SKM-1 (cell line): ENCODE measurements at regions not wholly inside any gene's neighbourhood (a gene's known extent, or its start where the extent isn't known, plus 50 kb on each side); places are given as distances from the start of the nearest gene placed in this dataset.

Source experiments
- DNase-seq: peaks from one replicate; lab custom pipeline; 2025; ENCODE audit not compliant: unreplicated experiment; lab: John Stamatoyannopoulos, UW

DNA sequence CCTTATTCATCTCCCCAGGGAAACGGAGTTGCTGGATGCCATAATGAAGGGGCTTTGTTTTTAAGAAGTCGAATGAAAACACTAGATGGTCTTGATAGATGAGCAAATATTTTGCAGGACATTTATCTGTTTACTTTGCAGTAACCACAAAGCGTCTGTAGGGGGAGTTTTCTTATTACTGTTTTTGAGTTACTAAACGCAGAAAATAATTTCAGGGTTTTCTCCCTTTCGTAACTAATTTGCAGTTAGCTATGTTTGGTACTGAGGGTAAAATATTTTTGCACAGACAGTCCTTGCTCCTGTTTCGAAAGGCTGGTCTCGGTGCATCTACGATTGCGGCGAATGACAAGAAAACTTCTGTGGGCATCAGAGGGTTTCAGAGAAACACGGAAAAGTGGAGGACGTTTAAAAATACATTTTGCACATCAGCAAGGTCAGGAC, 505.6 kb upstream of the MKI67 start:
- peak; percentile 3 for DNase-seq

DNA sequence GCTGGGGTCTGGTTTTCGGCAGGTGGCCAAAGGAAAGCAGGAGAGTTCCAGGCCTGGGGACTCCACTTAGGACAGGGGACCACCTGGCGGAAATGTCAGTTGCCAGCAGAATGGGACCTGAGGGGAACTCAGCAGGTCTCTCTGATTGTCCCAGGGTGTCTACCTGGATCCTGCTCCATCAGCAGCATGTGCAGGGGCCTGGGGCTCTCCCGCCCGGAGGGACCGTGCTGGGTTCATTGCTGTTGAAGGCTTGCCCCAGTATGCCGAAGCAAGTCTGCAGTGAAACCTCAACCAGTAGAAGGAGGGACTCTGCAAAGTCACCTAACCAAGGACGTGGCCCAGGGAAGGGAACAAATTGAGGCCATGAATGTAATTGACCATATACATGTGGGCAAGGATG, 506.5 kb upstream of the MKI67 start:
- no peak for DNase-seq

DNA sequence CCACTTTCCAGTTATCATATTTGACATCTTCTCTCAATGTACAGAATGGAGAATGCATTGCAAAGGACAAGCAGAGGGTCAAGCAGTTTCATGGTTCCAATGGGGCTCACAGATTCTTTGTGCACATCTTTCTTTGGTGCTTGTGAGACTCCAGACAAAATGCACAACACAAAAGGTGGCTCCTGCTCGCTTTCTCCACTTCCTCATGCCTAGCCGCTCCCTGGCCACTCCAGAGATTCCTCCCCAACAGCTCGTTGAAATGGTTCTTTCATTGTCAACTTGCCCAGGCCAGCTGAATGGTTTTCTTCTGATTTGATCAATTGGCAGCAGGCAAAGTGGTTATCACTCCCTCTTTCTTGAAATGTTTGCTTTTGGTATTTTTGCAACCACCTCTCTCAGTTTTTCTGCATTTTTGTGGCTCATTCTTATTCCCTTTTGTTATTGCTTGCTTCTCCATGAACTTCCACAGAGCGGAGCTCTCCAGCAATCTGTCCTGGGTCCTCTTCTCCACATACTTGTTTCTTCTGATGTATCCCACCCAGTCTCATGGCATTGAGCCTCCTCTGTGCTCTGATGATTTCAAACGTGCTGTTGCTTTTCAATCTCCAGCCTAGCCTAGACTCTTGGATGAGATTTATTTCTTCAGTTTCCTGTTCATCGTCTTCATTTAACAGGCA, 507.8 kb upstream of the MKI67 start:
- no peak for DNase-seq

DNA sequence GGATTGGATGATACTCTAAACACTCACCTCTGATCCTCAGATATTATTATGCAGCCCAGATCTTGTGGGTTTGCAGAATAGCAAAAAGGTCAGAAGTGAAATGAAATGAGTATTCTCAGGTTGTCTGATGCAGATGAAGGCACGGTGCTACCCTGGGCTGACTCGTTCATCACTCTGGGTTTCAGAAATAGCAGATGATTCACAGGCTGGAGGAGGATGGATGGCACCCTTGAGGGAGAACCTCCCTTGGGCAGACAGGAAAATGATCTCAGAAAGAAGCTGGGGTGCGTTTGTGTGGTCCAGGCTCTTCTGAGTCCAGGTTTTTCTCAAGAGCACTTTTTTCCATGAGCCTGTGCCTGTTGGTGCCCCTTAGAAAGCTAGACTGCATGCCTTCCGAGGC, 515.8 kb upstream of the MKI67 start:
- DNase-seq: no peak

DNA sequence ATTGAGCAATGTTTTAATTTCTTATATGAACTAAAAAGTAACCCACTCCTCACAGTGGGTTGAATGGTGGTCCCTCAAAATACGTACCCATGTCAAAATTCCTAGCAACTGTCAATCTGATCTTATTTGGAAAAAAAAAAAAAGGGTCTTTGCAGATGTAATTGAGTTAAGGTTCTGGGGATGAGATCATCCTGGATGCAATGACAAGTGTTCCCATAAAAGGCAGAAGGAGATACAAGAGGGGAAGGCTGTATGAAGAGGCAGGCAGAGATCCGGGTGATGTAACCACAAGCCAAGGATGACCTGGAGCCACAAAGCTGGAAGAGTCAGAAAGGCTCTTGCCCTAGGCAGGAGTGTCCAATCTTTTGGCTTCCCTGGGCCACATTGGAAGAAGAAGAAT, 516.3 kb upstream of the MKI67 start:
- no peak for DNase-seq

DNA sequence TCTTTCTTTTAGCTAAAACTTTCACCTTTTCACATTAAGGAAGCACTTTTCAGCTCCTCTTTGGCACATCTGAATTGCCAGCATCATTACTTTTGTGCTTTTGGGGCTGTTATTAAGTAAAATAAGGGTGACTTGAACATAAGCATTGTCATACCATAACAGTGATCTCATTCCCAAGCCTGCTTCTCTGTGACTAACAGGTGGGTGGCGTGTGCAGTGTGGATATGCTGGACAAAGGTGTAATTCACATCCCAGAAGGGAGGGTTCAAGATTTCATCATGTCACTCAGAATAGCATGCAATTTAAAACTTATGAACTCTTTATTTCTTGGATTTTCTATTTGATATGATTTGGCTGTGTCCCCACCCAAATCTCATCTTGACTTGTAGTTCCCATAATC, 517.4 kb upstream of the MKI67 start:
- DNase-seq: no peak

DNA sequence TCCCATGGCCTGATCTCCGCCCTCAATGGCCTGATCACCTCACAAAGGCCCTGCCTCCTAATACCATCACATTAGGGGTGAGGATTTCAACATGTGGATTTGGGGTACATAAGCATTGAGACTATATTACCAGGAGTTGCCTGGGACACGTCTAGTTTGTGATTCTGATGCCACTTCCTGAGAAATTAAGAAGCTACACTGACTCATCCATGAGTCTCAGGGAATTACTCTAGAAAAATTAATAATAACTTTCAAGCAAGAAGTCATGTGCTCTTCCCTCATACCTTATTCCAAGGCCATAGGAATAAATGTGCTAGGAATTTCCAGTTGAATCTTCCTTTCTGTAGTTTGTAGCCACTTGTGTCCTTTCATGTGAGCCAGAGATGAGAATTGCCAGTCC, 519.3 kb upstream of the MKI67 start:
- DNase-seq: no peak

DNA sequence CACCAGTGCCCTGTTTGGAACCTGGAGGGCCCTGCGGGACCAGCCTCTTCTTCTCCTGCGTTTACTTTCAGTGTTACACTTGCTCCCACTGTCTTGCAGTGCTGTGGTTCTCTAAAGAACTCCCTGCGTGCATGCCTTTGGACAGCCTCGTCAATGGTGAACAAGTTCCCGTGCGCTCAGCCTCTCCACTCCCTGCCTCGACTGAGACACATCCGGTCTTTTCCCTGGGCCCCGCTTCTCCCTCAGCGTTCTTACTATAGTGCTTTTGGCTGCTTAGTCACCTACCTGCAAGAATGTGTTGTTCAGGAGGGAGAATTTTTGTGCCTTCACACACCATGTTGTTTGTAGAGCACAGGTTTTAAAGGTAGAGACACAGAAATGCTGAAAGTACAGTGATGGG, 520.7 kb upstream of the MKI67 start:
- no peak for DNase-seq

DNA sequence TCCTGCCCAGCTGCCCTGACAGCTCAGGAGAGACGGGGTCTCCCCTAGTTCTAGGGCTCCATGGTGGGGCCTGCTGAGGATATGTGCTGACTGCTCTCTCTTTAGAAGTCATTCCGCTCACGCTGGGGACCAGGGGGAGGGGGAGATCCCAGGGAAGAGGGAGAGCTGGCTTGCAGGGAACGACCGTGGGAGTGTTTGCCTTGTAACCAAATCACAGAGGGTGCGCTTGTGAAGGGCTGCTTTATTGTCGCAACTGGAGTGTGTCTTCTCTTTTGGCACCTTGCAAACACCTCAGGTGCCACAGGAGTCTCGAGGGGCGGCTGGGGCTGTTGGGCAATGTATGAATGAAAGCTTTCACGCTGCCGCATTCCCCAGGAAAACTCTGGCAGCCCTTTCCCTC, 531.3 kb upstream of the MKI67 start:
- no peak for DNase-seq

DNA sequence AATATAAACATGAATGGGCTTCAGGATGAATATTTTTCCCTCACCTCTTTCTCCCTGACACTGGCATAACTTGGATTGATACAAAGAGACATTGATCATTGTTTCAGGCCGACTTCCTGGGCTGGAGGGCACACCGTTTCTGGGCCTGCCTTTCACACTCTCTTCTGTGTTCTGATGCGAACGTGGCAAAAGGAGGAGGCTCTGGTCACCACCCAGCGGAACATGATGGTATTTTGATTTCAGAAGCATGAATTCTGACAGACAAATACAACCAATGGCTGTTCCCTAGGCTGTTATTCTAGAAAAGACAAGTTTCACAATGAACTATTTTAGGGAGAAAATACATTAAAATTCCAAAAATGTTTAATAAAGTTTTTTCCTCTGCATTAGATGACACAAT, 534.5 kb upstream of the MKI67 start:
- DNase-seq: no peak

DNA sequence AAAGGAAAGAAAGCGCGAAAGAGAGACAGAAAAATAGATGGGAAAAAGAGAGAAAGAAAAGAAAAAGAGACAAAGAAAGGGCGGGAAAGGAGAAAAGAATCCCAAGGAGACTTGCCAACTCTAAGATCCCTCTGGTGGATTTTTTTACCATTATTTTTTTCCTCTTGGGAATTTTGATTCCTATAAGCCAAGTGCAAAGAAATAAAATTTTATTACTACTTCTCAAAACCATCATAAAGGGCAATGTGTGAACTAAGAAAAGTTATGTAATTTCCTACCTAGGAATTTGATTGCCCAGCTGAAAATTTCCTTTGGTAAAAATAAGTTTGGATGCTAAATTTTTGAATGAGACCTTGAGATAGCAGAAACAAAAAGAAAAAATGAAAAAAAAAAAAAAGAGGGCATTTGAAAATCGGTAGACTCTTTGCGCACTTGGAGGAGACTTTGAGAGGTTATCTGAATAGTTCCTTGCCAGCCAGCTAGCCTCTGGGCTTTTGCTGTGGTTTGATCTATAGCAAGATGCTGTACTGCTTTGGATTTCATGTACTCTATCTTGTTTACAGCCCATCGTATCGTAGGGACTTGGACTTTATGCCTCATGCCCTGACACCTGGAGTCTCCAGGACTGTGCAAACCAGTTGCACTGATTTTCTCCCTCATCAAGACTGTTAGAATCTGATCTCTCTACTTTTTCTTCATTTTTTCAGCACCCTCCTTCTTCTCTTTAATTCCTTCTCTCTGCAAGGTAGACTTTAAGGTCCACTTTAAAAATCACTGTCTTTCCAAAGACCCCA, 535.4 kb upstream of the MKI67 start:
- no peak for DNase-seq

DNA sequence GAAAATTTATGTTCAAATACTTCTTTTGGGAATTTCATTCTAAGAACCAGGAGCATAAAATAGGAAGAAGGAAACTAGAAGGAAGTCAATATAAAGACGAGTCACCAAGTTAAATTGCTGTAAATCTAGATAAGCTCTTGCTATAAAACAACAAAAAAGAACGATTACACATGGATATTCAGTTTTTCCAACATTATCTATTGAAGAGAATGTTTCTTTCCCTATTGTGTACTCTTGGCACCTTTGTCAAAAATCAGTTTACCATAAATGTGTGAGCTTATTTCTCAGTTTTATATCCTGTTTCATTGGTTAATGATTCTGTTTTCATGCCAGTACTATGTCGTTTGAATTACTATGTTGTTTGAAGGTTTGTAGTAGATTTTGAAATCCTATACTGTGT, 536.3 kb upstream of the MKI67 start:
- DNase-seq: no peak

DNA sequence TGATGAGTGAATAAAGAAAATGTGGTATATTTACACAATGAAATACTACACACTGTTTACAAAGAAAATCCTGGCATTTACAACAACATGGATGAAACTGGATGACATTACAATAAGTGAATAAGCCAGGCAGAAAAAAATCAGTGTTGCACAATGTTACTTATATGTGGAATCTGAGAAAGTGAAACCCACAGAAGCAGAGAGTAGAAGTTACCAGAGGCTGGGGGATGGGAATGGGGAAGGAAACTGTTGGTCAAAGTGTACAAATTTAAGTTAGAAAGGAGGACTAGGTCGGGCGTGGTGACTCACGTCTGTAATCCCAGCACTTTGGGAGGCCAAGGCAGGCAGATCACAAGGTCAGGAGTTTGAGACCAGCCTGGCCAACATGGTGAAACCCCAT, 538.5 kb upstream of the MKI67 start:
- no peak for DNase-seq

DNA sequence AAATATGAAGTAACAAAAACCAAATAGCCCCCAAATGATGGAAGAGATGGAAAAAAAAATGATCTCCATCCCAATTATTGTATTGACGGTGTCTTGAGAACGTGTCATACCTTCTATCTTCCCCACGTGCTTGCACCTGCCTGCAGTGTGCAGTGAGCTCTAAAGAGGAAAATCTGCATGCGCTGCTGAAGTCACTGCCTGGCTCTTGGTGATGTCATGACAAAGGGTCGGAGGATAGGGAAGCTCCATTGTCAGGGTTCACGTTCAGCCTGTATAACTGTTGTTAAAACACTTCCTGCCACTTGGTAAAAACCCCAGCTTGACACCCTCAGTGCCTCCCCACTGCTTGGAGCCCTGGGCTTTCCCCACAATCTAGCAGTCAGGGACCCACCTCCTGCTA, 549.2 kb upstream of the MKI67 start:
- DNase-seq: no peak

DNA sequence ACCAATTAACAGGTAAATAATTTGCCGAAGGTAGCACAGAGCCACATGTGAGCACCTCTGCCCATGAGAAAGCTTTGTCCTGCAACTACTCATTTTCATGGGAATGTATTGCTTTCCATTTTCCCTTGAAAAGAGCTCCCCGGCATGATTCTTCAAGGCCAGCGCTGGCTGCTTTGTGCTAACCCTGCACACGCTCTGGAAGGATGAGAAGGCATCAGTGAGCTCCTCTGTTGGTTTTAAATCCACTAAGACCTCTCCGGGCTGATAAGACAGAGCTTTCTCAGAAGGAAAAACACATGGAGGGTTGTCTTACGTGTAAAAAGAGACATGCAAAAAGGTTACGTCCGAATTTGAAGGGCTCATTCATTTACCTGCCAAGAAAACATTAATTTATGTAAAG, 553.9 kb upstream of the MKI67 start:
- DNase-seq: no peak

DNA sequence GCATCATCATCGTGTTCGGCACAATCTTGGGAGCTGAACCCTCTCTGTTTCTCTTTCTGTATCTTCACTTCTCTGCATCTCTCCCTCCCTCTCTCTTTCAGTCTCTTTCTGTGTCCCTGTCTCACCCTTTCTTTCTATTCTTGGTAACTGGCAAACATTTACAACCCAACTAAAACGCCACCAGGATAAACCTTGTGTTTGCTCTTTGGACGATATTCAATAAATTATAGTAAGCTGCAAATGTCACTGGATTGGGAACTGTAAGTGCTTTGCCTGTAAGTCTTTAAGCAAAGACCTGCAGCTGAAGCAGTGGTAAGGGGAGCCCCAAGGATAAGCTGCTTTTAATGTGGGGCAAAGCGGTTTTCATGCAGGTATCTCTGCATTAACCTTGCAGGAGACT, 558.0 kb upstream of the MKI67 start:
- no peak for DNase-seq

DNA sequence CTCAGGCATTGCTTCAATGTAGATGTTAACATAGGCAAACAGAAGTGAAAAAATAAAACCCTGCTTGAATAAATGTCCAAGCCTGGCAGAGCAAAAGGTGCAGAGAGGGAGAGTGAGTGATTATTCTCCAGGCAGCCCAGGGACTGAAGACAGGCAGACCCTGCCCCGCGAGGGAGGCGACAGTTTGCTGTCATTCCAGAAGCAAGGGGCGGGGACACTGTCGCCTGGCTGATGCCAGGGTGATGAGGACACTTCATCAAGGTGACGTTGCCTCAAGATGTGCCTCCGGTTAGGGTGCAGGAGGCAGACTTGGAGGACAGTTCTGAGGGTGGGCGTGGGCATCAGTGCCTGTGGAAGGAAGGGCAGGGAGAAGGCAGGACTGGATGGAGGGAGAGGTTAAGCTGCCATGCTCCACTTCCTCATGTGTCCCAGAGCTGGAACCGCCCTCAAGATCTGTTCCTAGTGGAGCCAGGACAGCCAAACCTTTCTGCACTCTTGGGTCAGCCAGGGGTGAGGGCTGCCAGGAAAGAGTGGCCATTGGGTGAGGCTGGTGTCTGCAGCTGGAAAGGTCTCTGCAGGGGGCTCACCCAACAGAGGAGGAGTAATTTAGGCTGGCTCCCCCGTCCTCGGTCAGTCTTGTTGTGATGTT, 560.5 kb upstream of the MKI67 start:
- no peak for DNase-seq

DNA sequence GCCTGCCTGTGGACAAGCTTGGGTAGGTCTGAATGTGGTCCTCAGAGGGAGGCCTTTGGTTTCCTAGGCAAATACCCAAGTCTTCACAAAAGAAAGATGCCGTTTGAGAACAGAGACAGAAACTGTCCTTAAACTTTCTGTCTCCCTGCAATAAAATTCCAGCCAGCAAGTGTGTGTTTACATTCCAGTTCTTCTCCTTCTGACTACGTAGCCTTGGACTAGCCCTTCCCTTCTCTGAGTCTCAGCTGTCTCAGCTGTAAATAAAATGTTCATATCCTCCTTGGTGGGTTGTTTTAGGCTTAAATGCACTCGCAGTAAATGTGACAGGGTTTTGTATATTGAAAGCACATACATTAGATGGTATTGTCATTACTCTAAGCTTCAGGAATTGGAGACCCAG, 561.2 kb upstream of the MKI67 start:
- DNase-seq: no peak

DNA sequence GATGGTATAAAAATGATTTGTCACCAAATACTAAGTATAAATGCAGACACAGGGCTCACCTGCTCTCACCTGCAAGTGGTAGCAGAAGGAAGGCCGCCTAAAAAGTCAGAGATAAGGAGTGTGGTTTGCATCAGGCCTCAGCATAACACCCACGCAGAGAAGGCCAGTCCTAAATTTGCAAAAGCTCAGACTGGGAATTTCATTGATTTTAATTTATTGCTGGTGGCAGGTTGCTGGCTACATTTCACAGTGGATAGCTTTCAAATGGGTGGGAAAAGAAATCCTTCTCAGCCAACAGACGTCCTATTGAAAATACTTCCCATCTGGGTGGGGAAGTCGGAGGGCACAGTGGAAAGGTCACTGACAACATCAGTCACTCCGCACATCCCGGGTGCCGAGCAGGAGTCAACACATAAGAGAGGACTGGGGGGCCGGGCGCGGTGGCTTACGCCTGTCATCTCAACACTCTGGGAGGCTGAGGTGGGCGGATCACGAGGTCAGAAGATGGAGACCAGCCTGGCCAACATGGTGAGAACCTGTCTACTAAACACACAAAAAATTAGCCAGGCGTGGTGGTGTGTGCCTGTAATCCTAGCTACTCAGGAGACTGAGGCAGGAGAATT, 561.8 kb upstream of the MKI67 start:
- DNase-seq: no peak

DNA sequence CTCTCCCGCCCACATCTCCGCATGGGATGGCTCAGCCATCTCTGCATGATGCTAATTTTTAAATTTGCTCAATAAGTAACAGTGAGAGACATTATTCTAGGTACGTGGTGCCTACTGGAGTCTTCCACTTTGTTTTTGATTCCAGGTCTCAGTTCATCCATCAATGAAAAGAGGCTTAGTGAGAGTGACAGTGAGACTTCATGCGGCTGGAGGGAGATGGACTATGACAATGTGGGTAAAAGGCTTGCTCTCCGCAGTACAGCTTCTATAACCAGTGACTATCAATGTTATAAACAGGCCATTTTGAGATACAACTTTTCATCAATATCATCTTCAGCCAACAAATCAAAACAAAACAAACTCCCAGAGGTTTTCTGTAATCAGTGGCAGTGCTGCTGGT, 563.4 kb upstream of the MKI67 start:
- no peak for DNase-seq

DNA sequence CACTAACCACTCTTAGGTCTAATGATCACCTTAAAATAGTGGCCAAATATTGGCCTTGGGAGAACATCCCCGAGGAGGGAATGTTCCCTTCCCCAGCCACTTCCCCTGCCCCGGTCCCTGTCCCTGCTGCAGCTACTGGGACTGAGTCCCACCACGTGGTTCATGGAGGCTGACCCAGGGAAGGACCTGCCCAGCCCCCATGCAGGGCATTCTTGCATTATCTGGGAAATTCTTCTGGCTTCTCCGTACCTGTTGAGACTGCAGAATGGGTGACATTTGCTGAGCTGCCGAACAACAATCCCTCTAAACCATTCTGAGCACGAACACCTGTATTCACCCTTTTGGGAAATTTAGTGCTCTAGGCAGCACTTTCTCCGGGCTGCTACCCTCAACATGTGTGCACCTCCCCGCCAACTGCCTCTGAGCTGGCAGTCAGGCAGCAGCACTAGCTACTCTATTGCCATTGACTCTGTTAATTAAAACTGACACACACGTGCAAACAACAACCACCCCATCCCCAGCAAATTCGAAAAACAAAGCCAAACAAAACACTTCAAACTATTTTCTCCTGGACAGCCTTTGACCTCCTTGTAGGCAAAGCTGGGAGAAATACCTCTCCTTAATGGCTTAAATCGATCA, 567.4 kb upstream of the MKI67 start:
- DNase-seq: no peak
